ENCODE measurements at regions not wholly inside any gene's neighbourhood (a gene's known extent, or its start where the extent isn't known, plus 50 kb on each side); places are given as distances from the start of the nearest gene placed in this dataset.
"Not testable (repeated sequence)": the region's sequence is repeated elsewhere in the genome, so short reads cannot be mapped to it uniquely, and the experiment has no call there.

GRCh38 chr3:89923921-89924610, 816.6 kb downstream of the EPHA3 start:
- DNase-seq (ENCODE audit: low read depth in 2 of 2), result no peak

DNA sequence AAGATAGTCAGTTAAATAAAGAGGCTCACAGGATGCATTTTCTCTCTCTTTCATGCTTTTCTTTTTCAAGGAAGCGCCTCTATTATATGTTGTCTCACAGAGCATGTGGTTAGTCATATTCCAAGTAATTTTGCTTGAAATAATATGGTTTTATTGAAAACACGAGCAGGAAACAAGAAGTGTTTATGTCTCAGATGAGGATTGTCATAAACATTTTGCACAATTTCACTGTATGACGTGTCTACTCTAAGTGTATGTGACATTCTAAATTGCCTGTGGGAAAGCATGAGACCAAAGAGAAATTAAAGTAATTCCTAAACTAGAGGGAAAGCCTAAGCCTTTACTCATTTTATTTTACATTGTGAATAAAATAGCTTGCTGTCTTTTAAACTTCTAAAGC, 818.6 kb downstream of the EPHA3 start:
- no peak for DNase-seq (ENCODE audit: low read depth in 2 of 2)

DNA sequence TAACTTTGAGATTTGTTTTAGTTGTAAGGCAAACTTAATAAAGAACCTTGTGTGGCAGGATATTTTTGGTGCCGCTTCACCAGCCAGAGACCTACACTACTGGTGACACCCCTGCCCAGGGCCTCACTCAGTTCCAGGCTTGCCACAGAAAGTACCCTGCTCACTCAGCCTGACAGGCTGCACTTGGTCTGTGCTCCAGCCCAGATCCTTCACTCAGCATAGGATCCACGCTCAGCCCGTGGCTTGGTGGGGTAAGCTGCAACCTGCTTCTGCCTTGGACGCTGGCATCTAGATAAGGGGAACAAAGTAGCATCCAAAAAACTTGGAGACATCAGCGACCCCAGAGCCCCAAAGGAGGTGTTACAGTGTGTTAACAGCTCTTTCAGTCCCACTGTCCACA, 825.5 kb downstream of the EPHA3 start:
- DNase-seq (ENCODE audit: low read depth in 2 of 2), result no peak

- not testable (repeated sequence) for DNase-seq (ENCODE audit: low read depth in 2 of 2)
These were observed 837.0 kb downstream of the EPHA3 start for GRCh38 chr3:89944461-89944860.

DNA sequence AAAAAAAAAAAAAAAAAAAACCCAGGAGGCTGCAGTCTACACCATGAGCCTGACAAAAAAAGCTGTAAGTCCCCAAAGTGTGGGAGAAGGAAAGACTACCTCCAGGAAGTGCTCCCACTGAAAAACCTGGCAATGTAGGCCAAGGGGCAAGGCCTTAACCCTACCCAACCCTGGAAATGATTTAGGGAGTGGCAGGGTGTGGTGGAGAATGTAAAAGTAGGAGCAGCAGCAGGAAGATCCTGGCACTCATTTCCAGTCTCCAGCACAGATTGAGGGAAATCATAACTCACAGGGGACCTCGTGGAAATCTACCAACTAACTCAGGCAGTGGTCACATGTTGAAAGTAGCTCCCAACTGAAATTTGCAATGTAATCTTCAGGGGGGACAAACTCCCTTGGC, 839.5 kb downstream of the EPHA3 start:
- DNase-seq (ENCODE audit: low read depth in 2 of 2), result no peak

DNA sequence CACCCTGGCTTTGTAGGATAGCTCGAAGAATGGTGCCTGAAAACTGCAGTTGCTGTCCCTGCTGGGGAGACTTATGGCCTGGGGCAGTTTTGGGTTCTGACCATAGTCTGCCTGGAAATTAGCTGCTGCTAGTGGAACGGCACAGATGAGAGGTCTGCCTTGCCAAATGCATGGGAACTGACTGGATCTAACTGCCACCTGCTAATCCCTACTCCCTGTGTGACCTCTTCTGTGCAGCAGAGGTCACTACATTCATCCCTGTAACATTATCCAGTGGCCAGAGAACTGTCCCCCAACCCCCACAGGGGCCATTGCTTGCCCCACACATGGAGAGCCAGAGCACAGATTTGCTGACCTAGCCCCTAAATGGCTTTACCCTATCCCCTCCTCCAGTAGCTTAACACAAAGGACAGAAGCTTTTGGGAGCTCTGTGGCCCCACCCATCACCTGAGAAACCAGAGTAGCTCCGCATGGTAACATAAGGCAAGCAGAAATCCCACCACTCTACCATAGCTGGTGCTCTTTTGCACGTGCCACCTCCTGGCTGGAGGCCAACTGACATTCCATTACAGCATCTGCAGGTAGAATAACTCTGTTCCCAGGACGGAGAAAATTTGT, 840.0 kb downstream of the EPHA3 start:
- no peak for DNase-seq (ENCODE audit: low read depth in 2 of 2)

DNA sequence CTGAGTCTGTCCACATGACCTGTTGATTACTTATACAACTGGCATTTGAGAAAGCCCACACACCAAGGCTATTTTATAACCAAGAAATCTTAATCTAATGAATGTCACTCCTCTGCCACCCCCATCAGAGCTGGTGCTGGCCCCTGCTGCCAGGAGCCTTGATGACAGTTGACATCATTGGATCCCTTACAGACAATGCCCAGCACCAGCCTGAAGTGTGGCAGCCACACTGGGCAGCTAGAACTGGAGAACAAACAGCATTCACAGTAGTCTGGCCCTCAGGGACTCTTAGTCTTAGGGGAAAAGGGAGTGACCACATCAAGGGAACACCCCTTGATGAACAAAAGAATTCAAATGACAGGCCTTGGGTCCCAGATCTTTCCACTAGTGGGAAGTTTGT, 840.6 kb downstream of the EPHA3 start:
- DNase-seq (ENCODE audit: low read depth in 2 of 2), result no peak

DNA sequence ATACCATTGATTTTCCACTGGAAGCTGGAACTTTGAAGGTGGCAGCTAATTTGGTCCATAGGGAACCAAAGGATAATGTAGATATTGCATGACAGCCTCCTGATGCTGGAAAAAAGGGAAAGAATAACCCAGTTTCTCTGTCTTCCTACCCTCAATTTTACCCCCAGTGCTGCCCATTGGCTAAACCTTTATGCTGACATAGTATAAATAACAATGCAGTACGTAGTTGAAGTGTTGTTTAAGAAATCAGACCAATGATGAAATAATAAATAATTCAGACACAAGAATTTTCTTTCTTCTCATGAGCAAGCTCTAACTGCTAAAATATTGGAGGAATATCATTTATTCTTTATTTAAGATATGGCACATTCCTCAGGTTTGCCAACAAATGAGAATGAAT, 843.4 kb downstream of the EPHA3 start:
- no peak for DNase-seq (ENCODE audit: low read depth in 2 of 2)

GRCh38 chr3:89954137-89954536, 846.7 kb downstream of the EPHA3 start:
- DNase-seq (ENCODE audit: low read depth in 2 of 2), result no peak

GRCh38 chr3:89955156-89955555, 847.7 kb downstream of the EPHA3 start:
- no peak for DNase-seq (ENCODE audit: low read depth in 2 of 2)

DNA sequence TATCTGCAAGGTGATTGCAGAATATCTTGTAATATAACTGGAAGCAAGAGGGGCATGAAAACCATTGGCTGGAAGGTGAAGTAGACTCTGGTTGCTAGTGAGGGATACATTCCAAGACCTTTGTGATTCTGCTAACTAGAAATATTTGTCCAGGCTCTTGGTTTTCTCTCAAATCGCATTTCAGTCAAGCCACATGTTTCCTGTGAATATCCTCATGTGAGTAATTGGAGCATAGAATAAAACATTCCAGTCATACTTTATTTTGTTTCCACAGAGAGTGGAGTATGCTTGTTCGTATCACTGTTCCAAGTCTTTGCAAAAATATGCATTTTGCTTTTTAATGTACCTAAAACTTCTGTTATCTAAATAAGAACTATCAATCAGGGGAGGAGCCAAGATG, 850.0 kb downstream of the EPHA3 start:
- DNase-seq (ENCODE audit: low read depth in 2 of 2), result peak; percentile 4 to 6

- DNase-seq (ENCODE audit: low read depth in 2 of 2), result not testable (repeated sequence)
These were observed 850.7 kb downstream of the EPHA3 start for GRCh38 chr3:89958163-89958562.

DNA sequence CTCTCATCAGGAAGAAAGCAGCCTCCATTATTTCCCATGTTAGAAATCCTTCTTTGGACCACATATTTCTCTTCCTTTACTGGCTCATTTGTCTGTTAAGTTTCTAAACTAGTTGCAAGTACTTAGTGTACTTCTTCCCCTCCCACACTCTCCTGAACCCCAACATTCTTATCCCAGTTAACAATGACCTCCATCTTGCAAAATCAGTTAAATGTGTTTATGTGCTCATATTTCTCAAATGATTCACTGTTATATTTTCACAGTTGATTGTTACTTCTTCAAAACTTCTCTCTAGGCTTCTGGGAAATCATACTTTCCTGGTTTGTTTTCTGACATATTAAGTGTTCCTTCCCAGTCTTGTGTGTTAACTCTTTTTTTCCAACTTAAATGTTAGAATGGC, 856.9 kb downstream of the EPHA3 start:
- no peak for DNase-seq (ENCODE audit: low read depth in 2 of 2)

GRCh38 chr3:89966877-89967665, 859.6 kb downstream of the EPHA3 start:
- no peak for DNase-seq (ENCODE audit: low read depth in 2 of 2)

DNA sequence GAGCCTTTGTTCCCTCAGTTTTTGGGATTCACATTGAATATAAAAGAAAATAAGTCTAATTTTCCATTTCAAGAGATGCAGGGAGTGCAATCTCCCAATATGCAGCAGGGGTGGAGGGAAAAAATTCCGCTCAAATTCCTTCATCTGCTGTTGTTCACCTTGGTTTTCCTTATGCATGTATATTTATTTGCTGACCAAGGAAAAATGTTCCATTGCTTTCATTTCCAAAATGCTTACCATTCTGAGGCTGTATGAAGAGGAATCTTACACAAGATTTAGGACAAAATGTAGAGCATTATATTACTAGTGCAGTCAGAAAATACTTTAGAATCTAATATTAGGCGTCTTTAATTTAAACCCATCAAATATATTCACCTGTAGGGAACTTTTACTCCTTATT, 863.9 kb downstream of the EPHA3 start:
- DNase-seq (ENCODE audit: low read depth in 2 of 2), result no peak

DNA sequence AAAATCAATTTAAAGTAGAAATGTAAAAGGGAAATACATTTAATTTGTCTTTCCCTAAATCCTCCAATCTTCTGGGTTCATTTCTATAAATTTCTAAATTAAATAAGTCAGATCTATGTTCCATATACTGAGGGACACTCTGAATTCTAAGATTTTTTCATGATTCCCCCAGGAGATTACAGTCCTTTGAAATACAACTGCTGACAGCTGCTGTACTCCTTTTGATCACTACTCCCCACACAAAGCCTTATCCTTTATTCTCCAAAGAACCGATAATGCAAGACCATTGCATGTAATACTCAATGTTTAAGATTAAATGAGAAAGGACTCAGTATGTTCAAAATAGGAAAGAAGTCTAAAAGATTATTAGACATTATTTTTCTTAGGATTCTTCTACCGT, 865.7 kb downstream of the EPHA3 start:
- DNase-seq (ENCODE audit: low read depth in 2 of 2), result no peak

GRCh38 chr3:89974903-89975519, 867.6 kb downstream of the EPHA3 start:
- no peak for DNase-seq (ENCODE audit: low read depth in 2 of 2)

GRCh38 chr3:89983449-89983848, 876.0 kb downstream of the EPHA3 start:
- no peak for DNase-seq (ENCODE audit: low read depth in 2 of 2)

GRCh38 chr3:90005281-90005847, 897.9 kb downstream of the EPHA3 start:
- DNase-seq (ENCODE audit: low read depth in 2 of 2), result no peak

DNA sequence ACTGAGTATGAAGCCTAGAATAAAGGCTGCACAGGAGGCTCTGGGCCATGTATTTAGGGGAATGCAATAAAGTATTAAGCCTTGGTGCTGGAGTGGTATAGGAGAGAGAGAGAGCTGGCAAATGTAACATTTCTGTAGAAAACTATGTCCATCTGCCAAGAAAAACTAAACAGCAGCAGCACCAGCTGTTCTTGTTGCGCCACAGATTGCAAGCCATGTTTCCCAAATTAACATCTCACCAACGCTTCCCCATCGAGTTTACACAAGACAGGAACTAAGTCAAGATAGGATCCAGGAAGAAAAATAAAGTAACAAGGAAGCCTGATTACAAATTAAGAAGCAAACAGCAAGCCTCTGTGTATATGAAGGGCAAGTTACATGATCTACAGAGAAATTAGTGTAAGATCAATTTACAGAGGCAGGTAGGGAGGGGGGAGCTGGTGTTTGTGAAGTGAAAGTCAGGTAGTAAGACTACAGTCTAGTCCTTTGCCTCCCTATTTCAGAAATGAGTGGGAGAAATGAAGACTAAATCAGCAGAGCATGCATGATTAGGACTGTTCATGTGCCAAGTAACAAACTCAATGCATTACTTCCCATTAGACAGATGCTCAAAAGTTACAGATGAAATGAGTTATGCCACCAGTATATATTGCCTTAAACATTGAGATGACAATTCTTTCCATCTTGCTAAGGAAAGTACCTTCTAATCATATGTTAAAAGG, 900.5 kb downstream of the EPHA3 start:
- DNase-seq (ENCODE audit: low read depth in 2 of 2), result no peak

GRCh38 chr3:90010341-90010740, 902.9 kb downstream of the EPHA3 start:
- peak; percentile 23 to 26 for DNase-seq (ENCODE audit: low read depth in 2 of 2)

DNA sequence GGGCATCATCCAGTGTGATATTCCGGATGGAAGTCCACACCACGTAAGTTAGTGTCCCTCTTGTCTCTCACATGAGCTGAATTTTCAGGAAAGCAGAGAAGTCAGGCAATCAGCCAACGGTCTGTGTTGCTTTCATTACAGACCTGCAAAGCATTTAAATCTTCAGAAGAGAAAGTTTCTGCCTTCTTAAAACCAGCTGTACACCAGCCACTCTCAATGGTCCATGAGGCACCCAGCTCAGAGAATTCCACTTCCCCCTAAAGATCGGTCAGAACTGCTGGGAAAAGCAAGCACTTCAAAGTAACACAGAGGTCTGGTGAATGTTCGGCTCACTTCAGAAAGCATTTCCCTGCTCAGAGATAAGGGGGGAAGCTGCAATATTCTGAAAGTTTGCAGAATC, 903.7 kb downstream of the EPHA3 start:
- no peak for DNase-seq (ENCODE audit: low read depth in 2 of 2)
